Esophagus squamous epithelium (tissue), 4 donors: ENCODE measurements at regions not wholly inside any gene's neighbourhood (a gene's known extent, or its start where the extent isn't known, plus 50 kb on each side); places are given as distances from the start of the nearest gene placed in this dataset.

Experiments used
- CTCF ChIP-seq, 6 experiments: fragments of 450-650 bp in 4 of 6; fragments of 200-600 bp in 2 of 6; sonication (generic) in 2 of 6; IDR thresholded peaks; one replicate each; pipeline ENCODE4 v1.5.1; 2016 to 2019; ENCODE audit warnings: antibody characterized with exemption in 6 of 6, mild to moderate bottlenecking in 4 of 6, moderate library complexity in 4 of 6
- POLR2A ChIP-seq, 4 donors: fragments of 450-650 bp; IDR thresholded peaks; one replicate each; pipeline ENCODE4 v1.6.1; 2017; ENCODE audit warnings: antibody characterized with exemption in 4 of 4, mild to moderate bottlenecking in 4 of 4, moderate library complexity in 3 of 4

- no peak for TF ChIP-seq CTCF (IDR thresholded peaks at IDR 0.05)
- no peak for TF ChIP-seq POLR2A (IDR thresholded peaks at IDR 0.05)
Observed at GRCh38 chr18:33924576-33924975, 300.1 kb downstream of the NOL4 start.
